Liver (tissue), 8 donors: ENCODE measurements at regions not wholly inside any gene's neighbourhood (a gene's known extent, or its start where the extent isn't known, plus 50 kb on each side); places are given as distances from the start of the nearest gene placed in this dataset.

Source experiments
- DNase-seq: peaks from one replicate; pipeline ENCODE4 v3.0.0-alpha.2; 2017; ENCODE audit warnings: low spot score
- H3K27ac ChIP-seq, 2 donors: one replicate each; pipeline ENCODE4 v1.7.0; 2013; ENCODE audit warnings: inconsistent platforms in 2 of 2, low read length in 2 of 2, control low read depth in 1 of 2, low read depth in 1 of 2, mild to moderate bottlenecking in 1 of 2
- H3K27me3 ChIP-seq, 4 donors: one replicate each; pipeline versions ENCODE4 v1.6.1 to v1.7.0; 2013; ENCODE audit warnings: low read length in 3 of 4, inconsistent platforms in 1 of 4, mild to moderate bottlenecking in 1 of 4, moderate library complexity in 1 of 4; ENCODE audit not compliant: control insufficient read depth in 4 of 4, insufficient read depth in 4 of 4
- H3K36me3 ChIP-seq, 4 donors: one replicate each; pipeline versions ENCODE4 v1.6.1 to v1.7.0; 2013; ENCODE audit warnings: low read length in 3 of 4, mild to moderate bottlenecking in 3 of 4, low read depth in 1 of 4, moderate library complexity in 1 of 4; ENCODE audit not compliant: control insufficient read depth in 4 of 4, insufficient read depth in 3 of 4
- H3K4me1 ChIP-seq, 4 donors: one replicate each; pipeline versions ENCODE4 v1.6.1 to v1.7.0; 2013; ENCODE audit warnings: low read length in 3 of 4, mild to moderate bottlenecking in 3 of 4, moderate library complexity in 1 of 4; ENCODE audit not compliant: control insufficient read depth in 4 of 4, insufficient read depth in 4 of 4
- H3K4me3 ChIP-seq, 3 donors: one replicate each; pipeline versions ENCODE4 v1.6.1 to v1.7.0; 2013; ENCODE audit warnings: low read length in 3 of 3, control low read depth in 1 of 3, low read depth in 1 of 3, mild to moderate bottlenecking in 1 of 3
- H3K9ac ChIP-seq, 2 donors: one replicate each; pipeline ENCODE4 v1.7.0; 2013; ENCODE audit warnings: low read length in 2 of 2, mild to moderate bottlenecking in 2 of 2, moderate library complexity in 2 of 2, control low read depth in 1 of 2, low read depth in 1 of 2
- H3K9me3 ChIP-seq, 4 donors: one replicate each; pipeline versions ENCODE4 v1.6.1 to v1.7.0; 2013; ENCODE audit warnings: low read length in 3 of 4; ENCODE audit not compliant: control insufficient read depth in 4 of 4
- EGR1 ChIP-seq, 2 donors: IDR thresholded peaks; 2 replicates each; pipeline ENCODE4 v1.6.1; 2016 to 2018; ENCODE audit warnings: antibody characterized with exemption in 2 of 2, low read depth in 2 of 2
- FOXA1 ChIP-seq: IDR thresholded peaks from 2 replicates; pipeline ENCODE4 v1.6.1; 2016; ENCODE audit warnings: antibody characterized with exemption
- FOXA2 ChIP-seq: IDR thresholded peaks from 2 replicates; pipeline ENCODE4 v1.6.1; 2016; ENCODE audit warnings: antibody characterized with exemption
- GABPA ChIP-seq, 2 donors: IDR thresholded peaks in 1 of 2; conservative IDR thresholded peaks in 1 of 2; 2 replicates each; pipeline ENCODE4 v1.6.1; 2016; ENCODE audit warnings: antibody characterized with exemption in 2 of 2, mild to moderate bottlenecking in 1 of 2, moderate library complexity in 1 of 2
- HNF4A ChIP-seq, 2 donors: conservative IDR thresholded peaks; 2 replicates each; pipeline ENCODE4 v1.6.1; 2016; ENCODE audit warnings: antibody characterized with exemption in 2 of 2, mild to moderate bottlenecking in 2 of 2
- HNF4G ChIP-seq: IDR thresholded peaks from 2 replicates; pipeline ENCODE4 v1.6.1; 2016; ENCODE audit warnings: antibody characterized with exemption
- JUND ChIP-seq, 2 donors: IDR thresholded peaks; 2 replicates each; pipeline ENCODE4 v1.6.1; 2016; ENCODE audit warnings: antibody characterized with exemption in 2 of 2
- NR2F2 ChIP-seq: IDR thresholded peaks from 2 replicates; pipeline ENCODE4 v1.6.1; 2016; ENCODE audit warnings: antibody characterized with exemption
- RAD21 ChIP-seq, 2 donors: IDR thresholded peaks; 2 replicates each; pipeline ENCODE4 v1.6.1; 2016; ENCODE audit warnings: antibody characterized with exemption in 2 of 2, mild to moderate bottlenecking in 2 of 2
- RXRA ChIP-seq, 2 donors: IDR thresholded peaks; 2 replicates each; pipeline ENCODE4 v1.6.1; 2017 to 2018; ENCODE audit warnings: antibody characterized with exemption in 2 of 2, mild to moderate bottlenecking in 1 of 2
- SP1 ChIP-seq: IDR thresholded peaks from 2 replicates; pipeline ENCODE4 v1.6.1; 2018; ENCODE audit warnings: antibody characterized with exemption, mild to moderate bottlenecking
- TAF1 ChIP-seq: conservative IDR thresholded peaks from 2 replicates; pipeline ENCODE4 v1.6.1; 2016; ENCODE audit warnings: antibody characterized with exemption, mild to moderate bottlenecking
- YY1 ChIP-seq: IDR thresholded peaks from 2 replicates; pipeline ENCODE4 v1.6.1; 2016; ENCODE audit warnings: antibody characterized with exemption, mild to moderate bottlenecking
- ZBTB33 ChIP-seq: IDR thresholded peaks from 2 replicates; pipeline ENCODE4 v1.6.1; 2016; ENCODE audit warnings: antibody characterized with exemption
- WGBS: extraction: QIAGEN DNeasy Blood & Tissue Kit; methylation state at CpG from one replicate; pipeline ENCODE4 v1.1.7; 2013; 5-methylcytosine and 5-hydroxymethylcytosine counted together
- TF ChIP-seq, protein P1 (sequence below): IDR thresholded peaks from 2 replicates; pipeline ENCODE4 v1.6.1; 2016; ENCODE audit warnings: antibody characterized with exemption, mild to moderate bottlenecking
- TF ChIP-seq, protein P2 (sequence below): IDR thresholded peaks from 2 replicates; pipeline ENCODE4 v1.6.1; 2016; ENCODE audit warnings: antibody characterized with exemption
- TF ChIP-seq, protein P3 (sequence below): fragments of 150-350 bp; IDR thresholded peaks from 2 replicates; pipeline ENCODE4 v1.5.1; 2017; ENCODE audit warnings: improper control_type of control experiment, low read depth, low read length; ENCODE audit not compliant: missing input control
- donor health status: healthy.
- donor health status: healthy.
- donor health status: healthy.
- donor health status: healthy.
- donor health status: healthy.

GRCh38 chr19:56993851-56994250 is 125.9 kb upstream of the USP29 start:
- no peaks in the 10 kb centered on the region for H3K36me3 ChIP-seq
- H3K4me1 ChIP-seq = no peaks in the 10 kb centered on the region
- DNase-seq = no peak
- H3K27me3 ChIP-seq = no peaks in the 10 kb centered on the region
- H3K27ac ChIP-seq = no peak overlapping the region
- peaks cover 2 to 17% (median 7%) of the 10 kb centered on the region in 4 donors for H3K9me3 ChIP-seq
- no peak overlapping the region for H3K4me3 ChIP-seq
- WGBS = 90% methylated on average over 8 of the region's 8 CpGs
- TF ChIP-seq HNF4G (no peak), ZBTB33 (no peak), FOXA2 (no peak), FOXA1 (no peak), TAF1 (no peak), RAD21 (IDR thresholded peaks at IDR 0.05) (no peak), NR2F2 (no peak), GABPA (IDR thresholded peaks at IDR 0.05 in 1 of 2, conservative IDR thresholded peaks at IDR 0.05 in 1 of 2) (no peak), HNF4A (conservative IDR thresholded peaks at IDR 0.05) (no peak), SP1 (no peak), EGR1 (IDR thresholded peaks at IDR 0.05; ENCODE audit: low read depth in 2 of 2) (no peak), RXRA (IDR thresholded peaks at IDR 0.05) (no peak), YY1 (no peak), JUND (IDR thresholded peaks at IDR 0.05) (no peak)
- TF ChIP-seq, protein P1, sequence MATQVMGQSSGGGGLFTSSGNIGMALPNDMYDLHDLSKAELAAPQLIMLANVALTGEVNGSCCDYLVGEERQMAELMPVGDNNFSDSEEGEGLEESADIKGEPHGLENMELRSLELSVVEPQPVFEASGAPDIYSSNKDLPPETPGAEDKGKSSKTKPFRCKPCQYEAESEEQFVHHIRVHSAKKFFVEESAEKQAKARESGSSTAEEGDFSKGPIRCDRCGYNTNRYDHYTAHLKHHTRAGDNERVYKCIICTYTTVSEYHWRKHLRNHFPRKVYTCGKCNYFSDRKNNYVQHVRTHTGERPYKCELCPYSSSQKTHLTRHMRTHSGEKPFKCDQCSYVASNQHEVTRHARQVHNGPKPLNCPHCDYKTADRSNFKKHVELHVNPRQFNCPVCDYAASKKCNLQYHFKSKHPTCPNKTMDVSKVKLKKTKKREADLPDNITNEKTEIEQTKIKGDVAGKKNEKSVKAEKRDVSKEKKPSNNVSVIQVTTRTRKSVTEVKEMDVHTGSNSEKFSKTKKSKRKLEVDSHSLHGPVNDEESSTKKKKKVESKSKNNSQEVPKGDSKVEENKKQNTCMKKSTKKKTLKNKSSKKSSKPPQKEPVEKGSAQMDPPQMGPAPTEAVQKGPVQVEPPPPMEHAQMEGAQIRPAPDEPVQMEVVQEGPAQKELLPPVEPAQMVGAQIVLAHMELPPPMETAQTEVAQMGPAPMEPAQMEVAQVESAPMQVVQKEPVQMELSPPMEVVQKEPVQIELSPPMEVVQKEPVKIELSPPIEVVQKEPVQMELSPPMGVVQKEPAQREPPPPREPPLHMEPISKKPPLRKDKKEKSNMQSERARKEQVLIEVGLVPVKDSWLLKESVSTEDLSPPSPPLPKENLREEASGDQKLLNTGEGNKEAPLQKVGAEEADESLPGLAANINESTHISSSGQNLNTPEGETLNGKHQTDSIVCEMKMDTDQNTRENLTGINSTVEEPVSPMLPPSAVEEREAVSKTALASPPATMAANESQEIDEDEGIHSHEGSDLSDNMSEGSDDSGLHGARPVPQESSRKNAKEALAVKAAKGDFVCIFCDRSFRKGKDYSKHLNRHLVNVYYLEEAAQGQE = no peak
- TF ChIP-seq, protein P2, sequence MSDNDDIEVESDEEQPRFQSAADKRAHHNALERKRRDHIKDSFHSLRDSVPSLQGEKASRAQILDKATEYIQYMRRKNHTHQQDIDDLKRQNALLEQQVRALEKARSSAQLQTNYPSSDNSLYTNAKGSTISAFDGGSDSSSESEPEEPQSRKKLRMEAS = no peak
- TF ChIP-seq, protein P3, sequence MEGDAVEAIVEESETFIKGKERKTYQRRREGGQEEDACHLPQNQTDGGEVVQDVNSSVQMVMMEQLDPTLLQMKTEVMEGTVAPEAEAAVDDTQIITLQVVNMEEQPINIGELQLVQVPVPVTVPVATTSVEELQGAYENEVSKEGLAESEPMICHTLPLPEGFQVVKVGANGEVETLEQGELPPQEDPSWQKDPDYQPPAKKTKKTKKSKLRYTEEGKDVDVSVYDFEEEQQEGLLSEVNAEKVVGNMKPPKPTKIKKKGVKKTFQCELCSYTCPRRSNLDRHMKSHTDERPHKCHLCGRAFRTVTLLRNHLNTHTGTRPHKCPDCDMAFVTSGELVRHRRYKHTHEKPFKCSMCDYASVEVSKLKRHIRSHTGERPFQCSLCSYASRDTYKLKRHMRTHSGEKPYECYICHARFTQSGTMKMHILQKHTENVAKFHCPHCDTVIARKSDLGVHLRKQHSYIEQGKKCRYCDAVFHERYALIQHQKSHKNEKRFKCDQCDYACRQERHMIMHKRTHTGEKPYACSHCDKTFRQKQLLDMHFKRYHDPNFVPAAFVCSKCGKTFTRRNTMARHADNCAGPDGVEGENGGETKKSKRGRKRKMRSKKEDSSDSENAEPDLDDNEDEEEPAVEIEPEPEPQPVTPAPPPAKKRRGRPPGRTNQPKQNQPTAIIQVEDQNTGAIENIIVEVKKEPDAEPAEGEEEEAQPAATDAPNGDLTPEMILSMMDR = no peak
- no peak overlapping the region for H3K9ac ChIP-seq
